Mononuclear cell (primary cell): ENCODE measurements at regions not wholly inside any gene's neighbourhood (a gene's known extent, or its start where the extent isn't known, plus 50 kb on each side); places are given as distances from the start of the nearest gene placed in this dataset.

Source experiments
- H3K27me3 ChIP-seq: 2 replicates; pipeline ENCODE4 v1.6.0; 2011; ENCODE audit warnings: low read length, control low read depth; ENCODE audit not compliant: insufficient read depth
- H3K4me1 ChIP-seq: 2 replicates; pipeline ENCODE4 v1.5.1; 2011; ENCODE audit warnings: mild to moderate bottlenecking, low read length, control low read depth; ENCODE audit not compliant: insufficient read depth
- H3K4me3 ChIP-seq: 2 replicates; pipeline ENCODE4 v1.5.1; 2011; ENCODE audit warnings: mild to moderate bottlenecking, low read length, moderate library complexity
- H3K9me3 ChIP-seq: 2 replicates; pipeline ENCODE4 v1.5.1; 2011; ENCODE audit warnings: low read depth, mild to moderate bottlenecking, control low read depth, low read length

GRCh38 chr6:109235481-109236038, 140.3 kb downstream of the CEP57L1 start:
- no peaks in the 10 kb centered on the region for H3K9me3 ChIP-seq
- H3K4me1 ChIP-seq: peaks cover 52% of the 10 kb centered on the region
- H3K27me3 ChIP-seq: no peaks in the 10 kb centered on the region
- no peak overlapping the region for H3K4me3 ChIP-seq

- Histone ChIP-seq H3K9me3 (no peaks in the 10 kb centered on the region), H3K27me3 (no peaks in the 10 kb centered on the region), H3K4me1 (peaks cover under 1% of the 10 kb centered on the region), H3K4me3 (no peak overlapping the region)
Observed at GRCh38 chr6:109230453-109230852, 135.1 kb downstream of the CEP57L1 start.

- Histone ChIP-seq H3K4me1 (no peaks in the 10 kb centered on the region), H3K27me3 (no peaks in the 10 kb centered on the region), H3K4me3 (no peak overlapping the region), H3K9me3 (no peaks in the 10 kb centered on the region)
Observed at GRCh38 chr6:109229536-109229935, 134.2 kb downstream of the CEP57L1 start.

- H3K9me3 ChIP-seq: no peaks in the 10 kb centered on the region
- no peaks in the 10 kb centered on the region for H3K4me1 ChIP-seq
- no peak overlapping the region for H3K4me3 ChIP-seq
- H3K27me3 ChIP-seq: no peaks in the 10 kb centered on the region
Observed at GRCh38 chr6:109227646-109228045, 132.3 kb downstream of the CEP57L1 start.

- H3K27me3 ChIP-seq: no peaks in the 10 kb centered on the region
Observed at GRCh38 chr6:109226353-109226752, 131.0 kb downstream of the CEP57L1 start.

GRCh38 chr6:109225946-109226345, 130.6 kb downstream of the CEP57L1 start:
- H3K9me3 ChIP-seq: no peaks in the 10 kb centered on the region
- H3K4me1 ChIP-seq: no peaks in the 10 kb centered on the region
- no peak overlapping the region for H3K4me3 ChIP-seq
- no peaks in the 10 kb centered on the region for H3K27me3 ChIP-seq

More at GRCh38 chr6:109226353-109226752, 131.0 kb downstream of the CEP57L1 start:
- Histone ChIP-seq H3K9me3 (no peaks in the 10 kb centered on the region), H3K4me3 (no peak overlapping the region), H3K4me1 (no peaks in the 10 kb centered on the region)

- no peaks in the 10 kb centered on the region for H3K9me3 ChIP-seq
- no peak overlapping the region for H3K4me3 ChIP-seq
- no peaks in the 10 kb centered on the region for H3K27me3 ChIP-seq
- H3K4me1 ChIP-seq: peaks cover 5% of the 10 kb centered on the region
Observed at GRCh38 chr6:109224994-109225393, 129.7 kb downstream of the CEP57L1 start.

- Histone ChIP-seq H3K9me3 (no peaks in the 10 kb centered on the region), H3K4me3 (no peak overlapping the region), H3K4me1 (peaks cover 5% of the 10 kb centered on the region), H3K27me3 (no peaks in the 10 kb centered on the region)
Observed at GRCh38 chr6:109224107-109224875, 129.0 kb downstream of the CEP57L1 start.

GRCh38 chr6:109222848-109223247, 127.5 kb downstream of the CEP57L1 start:
- no peaks in the 10 kb centered on the region for H3K27me3 ChIP-seq

GRCh38 chr6:109221543-109222195, 126.4 kb downstream of the CEP57L1 start:
- peaks cover 11% of the 10 kb centered on the region for H3K4me1 ChIP-seq
- no peaks in the 10 kb centered on the region for H3K9me3 ChIP-seq
- peaks cover 1% of the 10 kb centered on the region for H3K27me3 ChIP-seq
- no peak overlapping the region for H3K4me3 ChIP-seq

More at GRCh38 chr6:109222848-109223247, 127.5 kb downstream of the CEP57L1 start:
- H3K4me1 ChIP-seq: peaks cover 11% of the 10 kb centered on the region
- H3K4me3 ChIP-seq: no peak overlapping the region
- no peaks in the 10 kb centered on the region for H3K9me3 ChIP-seq
